Peyer's patch (tissue), 4 donors: ENCODE measurements at regions not wholly inside any gene's neighbourhood (a gene's known extent, or its start where the extent isn't known, plus 50 kb on each side); places are given as distances from the start of the nearest gene placed in this dataset.

Source experiments
- CTCF ChIP-seq, 6 experiments: fragments of 450-650 bp in 4 of 6; fragments of 200-600 bp in 2 of 6; sonication (generic) in 1 of 6; IDR thresholded peaks; one replicate each; pipeline ENCODE4 v1.5.1; 2017 to 2019; ENCODE audit warnings: antibody characterized with exemption in 6 of 6, mild to moderate bottlenecking in 3 of 6, moderate library complexity in 1 of 6
- POLR2A ChIP-seq, 2 donors: fragments of 450-650 bp; IDR thresholded peaks; one replicate each; pipeline ENCODE4 v1.5.1; 2017; ENCODE audit warnings: antibody characterized with exemption in 2 of 2, mild to moderate bottlenecking in 2 of 2, moderate library complexity in 2 of 2

- TF ChIP-seq CTCF (IDR thresholded peaks at IDR 0.05) (no peak), POLR2A (IDR thresholded peaks at IDR 0.05) (no peak)
Observed at GRCh38 chr18:27771571-27771970, 405.4 kb downstream of the CDH2 start.
